ENCODE measurements at regions not wholly inside any gene's neighbourhood (a gene's known extent, or its start where the extent isn't known, plus 50 kb on each side); places are given as distances from the start of the nearest gene placed in this dataset.
A peak's percentile ranks its signal among the peaks of the same experiment; 100 is the strongest.

DNA sequence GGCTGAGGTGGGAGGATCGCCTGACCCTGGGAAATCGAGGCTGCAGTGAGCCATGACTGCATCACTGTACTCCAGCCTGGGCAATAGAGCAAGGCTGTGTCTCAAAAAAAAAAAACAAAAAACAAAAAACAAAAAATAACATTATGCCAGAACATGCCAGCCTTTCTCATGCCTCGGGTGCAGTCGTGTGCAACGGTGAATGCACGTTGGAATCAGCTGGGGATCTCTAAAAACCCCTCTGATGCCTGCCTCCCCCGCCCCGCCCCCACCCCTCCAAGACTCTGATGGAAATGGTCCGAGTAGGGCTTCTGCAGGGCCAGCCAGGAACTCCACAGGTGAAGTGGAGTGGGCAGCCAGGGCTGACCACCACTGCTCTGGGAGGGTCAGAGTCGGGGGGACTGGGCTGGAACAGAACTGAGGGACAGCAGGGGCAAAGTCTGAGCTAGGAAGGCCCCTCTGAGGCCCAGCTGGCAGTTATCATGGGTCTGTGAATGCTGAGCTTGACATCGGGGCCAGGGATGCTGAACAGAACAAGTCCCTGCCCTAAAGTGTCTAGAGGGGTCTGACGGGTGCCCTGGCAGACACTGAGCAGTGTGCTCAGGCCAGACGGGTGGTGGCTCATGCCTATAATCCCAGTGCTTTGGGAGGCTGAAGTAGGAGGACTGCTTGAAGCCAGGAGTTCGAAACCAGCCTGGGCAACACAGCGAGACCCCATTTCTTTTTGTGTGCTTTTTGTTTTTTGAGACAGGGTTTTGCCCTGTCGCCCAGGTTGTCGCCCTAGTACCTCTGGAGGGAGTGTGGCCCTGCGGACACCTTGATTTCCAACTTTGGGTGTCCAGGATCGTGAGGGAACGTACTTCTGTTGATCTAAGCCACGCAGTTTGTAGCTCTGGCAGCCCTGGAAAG lies 193.4 kb upstream of the GSE1 start:
- DNase-seq = no peak

DNA sequence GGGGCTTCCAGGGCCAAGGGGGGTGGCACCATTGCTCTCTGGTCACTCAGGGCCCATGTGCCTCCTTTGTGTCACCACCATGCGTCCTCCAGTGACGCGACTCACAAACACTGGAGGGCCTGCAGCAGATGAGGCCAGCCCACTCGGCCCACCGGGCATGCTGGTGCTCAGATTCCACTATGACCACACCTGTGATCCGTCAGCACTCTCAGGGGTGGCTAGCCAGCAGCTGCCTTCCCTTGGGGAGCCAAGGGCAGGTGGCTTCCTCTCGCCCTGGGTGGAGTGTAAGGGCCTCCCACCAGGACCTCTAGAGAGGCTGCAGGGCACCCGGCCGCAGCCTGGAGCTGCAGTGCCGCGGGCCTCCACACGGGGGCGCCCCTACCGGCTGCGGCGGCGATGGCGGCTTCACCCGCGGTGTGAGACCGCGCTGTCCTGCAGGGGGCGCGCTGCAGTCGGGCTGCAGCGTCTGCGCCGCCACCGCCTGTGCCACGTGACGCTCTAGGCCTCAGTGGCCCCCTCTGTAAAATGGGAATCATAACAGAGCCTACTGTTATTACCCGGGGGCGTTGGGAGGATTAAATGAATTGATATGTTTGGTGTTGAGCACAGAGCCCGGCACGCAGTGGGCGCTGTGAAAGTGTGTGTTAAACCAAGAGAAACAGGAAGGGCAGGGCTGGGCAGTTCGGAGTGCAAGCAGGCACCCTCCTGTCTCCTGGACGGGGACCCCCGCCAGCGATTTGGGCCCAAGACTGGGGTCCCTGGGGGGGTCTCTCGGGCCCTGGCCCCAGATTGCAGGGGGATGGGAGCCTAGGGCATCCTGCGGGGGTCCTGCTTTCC lies 192.4 kb upstream of the GSE1 start:
- DNase-seq = peak; percentile 60

DNA sequence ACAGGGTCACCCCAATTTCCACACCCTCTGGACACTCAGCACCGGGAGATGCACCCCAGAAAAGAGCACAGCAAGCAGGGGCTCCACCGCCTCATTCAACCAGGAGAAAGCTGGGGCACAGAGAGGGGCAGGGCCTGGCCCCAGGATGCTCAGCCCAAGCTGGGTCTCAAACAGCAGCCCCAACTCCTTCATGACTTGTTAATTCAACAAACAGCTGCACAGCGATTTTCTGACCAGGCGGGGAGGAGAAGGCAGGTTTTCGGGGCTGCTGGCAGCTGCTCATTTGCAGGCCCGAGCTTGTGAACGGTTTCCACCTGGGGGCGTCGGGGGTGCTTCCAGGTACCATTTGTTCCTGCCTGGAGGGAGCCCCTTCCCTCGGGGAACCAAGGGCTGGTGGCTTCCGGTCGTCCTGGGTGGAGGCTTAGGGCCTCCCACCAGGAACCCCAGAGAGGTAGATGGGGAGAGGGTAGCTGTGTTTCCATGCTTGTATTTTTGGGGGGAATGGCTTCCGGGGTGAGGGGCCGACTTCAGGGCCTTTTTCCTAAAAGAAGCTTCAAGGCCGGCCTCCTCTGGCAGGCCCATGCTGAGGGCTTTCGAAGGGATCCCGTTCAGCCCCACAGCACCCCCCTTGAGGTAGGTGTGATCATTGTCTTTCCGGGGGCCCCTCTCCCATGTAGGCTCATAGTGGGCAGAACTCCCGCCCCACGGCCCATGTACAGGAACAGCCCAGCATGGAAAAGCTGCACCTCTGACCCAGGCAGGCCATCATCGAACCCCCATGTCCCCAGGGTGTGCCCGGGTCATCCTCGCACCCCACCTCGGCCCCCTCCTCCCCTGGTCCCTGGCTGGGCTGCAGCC lies 191.6 kb upstream of the GSE1 start:
- no peak for DNase-seq

GRCh38 chr16:85422196-85422631 lies 190.9 kb upstream of the GSE1 start:
- DNase-seq = no peak

GRCh38 chr16:85422632-85423550 lies 190.2 kb upstream of the GSE1 start:
- no peak for DNase-seq

- DNase-seq = no peak
These were observed 189.5 kb upstream of the GSE1 start for GRCh38 chr16:85423631-85424030.

DNA sequence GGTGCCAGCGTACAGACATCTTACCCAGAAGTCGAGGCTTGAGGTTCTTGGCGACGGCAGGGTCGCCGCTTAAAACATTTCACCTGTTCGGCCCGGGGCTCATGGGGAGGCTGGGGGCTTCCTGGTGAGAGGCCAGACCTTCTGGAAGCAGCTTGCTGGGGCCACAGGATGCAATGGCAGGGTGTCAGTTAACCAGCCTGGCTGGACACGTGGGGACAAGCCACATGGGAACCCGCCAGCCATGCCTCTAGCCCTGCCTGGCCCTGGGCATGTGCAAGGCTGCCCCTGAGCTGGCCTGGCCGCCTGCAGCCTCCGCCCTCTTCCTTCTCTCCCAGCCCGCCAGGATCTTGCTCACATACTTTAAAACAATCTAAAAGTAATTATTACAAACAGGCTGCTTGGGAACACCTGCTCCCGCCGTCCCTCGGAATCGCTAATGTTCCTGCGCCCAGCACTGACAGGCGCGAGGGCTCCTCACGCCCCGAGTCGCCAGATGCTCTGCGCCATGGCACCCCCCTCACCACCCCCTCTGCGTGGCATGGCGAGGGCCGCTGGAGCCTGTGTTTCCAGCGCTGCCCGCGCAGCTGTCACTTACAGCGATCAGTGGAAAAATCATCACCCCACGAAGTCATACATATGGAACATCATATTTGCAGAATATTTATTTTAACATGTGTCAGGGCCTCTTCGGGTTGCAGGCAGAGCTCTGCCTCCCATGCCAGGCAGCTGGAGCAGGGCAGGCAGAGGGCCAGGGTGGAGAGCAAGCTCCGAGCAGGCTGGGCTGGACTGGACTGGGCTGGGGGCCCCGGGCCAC lies 188.7 kb upstream of the GSE1 start:
- no peak for DNase-seq

DNA sequence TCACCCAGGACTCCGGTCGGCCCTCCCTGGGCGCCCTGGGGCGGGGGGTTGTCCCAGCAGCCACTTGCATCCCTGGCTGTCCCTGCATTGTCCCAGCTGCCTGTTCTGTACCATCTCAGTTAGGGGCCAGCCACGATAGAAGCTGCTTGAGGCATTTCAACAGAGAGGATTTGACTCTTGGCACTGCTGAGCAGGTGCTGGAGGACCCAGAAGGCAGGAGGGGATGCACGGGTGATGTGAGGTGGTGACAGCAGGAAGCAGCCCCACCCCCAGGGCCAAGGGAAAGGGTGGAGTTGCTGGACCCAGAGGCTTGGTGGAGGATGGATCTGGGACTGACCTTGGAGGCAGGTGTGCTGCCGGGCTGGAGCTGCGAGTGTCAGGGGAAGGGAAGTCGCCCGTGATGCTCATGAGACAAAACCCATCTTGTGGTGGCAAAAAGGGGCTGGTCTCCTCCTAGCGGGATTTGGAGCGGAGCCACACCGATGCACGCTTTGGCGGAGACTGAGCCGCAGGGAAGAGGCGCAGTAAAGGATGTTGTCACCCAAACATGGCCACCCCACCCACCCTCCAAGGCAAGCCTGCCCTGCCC lies 188.0 kb upstream of the GSE1 start:
- DNase-seq = no peak

DNA sequence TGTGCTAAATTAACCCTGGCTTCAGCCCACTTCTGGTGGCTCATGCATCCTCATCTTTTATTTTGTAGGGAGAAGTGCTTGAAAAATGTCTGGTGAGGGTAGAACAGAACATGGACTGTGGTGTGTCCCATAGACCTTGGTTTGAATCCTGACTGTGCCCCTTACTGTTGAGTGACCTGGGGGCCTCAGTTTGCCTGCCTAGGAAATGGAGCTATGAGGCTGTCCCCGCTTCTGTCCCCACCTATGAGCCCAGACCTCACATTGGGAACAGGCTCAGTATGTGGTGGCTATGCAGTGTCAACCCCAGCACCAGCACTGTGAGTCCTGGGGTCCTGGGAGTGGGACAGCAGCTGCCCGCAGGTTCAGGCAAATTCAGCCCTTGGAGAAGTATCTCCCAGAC lies 186.3 kb upstream of the GSE1 start:
- no peak for DNase-seq

GRCh38 chr16:85428168-85428898 lies 184.8 kb upstream of the GSE1 start:
- peak; percentile 32 to 42 for DNase-seq

DNA sequence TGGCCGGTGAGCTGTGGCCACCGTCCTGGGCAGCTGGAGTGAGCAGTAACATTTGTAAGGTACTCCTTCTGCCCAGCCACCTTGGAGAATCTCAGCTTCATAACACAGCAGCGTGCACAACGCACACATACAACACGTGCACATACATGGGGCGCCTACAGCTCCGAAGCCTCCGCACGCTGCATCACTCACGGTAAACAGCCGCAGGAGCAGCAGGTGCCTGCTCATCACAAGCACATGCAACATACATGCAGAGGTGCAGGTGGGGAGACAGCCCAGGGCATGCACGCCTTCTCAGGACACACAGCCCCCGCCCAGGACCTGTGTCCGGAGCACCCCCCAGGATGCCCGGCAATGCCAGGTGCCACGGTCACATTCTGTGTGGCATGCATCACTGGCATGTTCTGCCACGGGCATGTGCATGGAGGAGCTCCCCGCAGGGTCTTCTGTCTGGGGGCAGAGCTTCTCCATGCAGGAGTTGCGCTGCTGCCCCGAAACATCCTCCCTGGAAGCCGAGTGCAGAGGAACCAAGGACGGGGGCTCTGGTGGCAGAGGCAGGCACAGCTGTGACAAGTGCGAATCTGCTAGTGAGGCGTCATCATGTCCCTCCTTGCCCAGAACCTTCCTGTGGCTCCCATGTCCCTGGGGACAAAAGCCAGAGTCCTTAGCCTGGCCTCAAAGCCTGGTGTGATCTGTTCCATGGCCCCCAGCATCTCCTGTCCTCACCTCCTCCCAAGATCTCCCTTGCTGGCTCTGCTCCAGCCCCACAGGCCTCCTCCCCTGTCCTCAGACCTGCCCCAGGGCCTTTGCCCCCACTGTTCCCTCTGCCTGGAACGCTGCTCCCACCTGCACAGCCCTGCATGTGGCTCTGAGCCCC lies 184.0 kb upstream of the GSE1 start:
- DNase-seq = no peak

DNA sequence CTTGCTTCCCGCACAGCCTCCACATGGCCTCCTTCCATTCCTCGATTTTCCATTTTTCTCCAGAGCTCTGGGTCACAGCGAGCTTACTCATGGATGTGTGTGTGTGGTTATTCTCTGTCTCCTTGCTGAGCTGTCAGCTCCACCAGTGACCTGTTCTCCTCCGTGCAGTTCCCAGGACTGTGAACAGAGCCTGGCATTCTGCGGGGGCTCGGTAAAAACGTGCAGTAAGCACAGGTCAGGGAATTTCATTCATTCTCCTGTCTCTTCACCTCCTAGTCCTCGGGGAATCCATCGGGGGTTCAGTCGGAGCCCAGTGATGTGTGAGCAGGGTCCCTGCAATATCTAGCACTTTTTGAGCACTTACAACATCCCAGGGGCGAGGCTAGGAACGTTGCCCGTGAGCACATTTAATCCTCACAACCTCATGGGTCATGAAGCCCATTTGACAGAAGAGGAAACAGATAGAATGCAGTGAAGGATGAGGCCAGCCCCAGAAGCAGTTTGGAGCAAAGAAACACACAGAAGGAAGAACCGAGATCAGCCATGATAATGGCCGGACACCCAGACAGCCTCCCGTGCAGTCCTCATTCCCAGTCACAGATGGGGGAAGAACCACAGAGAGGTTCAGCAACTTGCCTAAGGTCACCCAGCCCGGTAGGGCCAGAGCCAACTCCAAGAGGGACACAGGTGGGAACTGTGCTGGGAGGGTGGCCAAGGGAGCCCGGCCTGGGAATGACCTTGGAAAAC lies 183.2 kb upstream of the GSE1 start:
- no peak for DNase-seq

- DNase-seq = no peak
These were observed 182.3 kb upstream of the GSE1 start for GRCh38 chr16:85430523-85431421.

DNA sequence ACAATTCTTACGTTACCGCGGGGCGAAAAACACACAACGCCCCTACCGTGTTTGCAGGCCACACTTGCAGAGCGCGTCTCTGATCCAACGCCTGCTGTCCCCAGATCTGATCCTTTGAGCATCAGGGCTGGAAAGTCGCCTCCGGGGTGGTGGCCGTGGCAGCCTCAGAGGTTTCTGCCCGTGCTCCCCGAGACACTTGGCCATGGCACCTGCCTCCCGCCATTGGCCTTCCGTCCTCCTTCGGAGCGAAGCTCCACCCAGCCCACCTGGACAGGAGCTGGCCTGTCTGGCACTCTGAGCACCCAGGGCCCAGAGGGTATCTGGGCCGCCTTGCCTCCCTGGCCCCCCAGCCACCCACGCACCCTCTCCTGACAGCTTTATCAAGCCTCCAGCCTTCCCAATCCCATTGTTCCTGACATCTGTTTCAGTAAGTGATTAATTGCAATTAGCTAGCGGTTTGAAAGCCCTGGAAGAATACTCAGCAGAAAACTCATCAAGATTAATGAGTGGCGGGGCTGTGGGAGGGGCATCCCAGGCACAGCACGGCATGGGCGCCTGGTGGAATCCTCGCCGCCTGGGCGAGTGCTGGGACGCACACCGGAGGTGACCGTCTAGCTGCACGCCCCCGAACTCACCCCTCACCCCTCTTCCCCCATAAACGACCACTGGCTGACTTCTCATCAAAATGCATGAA lies 181.5 kb upstream of the GSE1 start:
- DNase-seq = no peak

DNA sequence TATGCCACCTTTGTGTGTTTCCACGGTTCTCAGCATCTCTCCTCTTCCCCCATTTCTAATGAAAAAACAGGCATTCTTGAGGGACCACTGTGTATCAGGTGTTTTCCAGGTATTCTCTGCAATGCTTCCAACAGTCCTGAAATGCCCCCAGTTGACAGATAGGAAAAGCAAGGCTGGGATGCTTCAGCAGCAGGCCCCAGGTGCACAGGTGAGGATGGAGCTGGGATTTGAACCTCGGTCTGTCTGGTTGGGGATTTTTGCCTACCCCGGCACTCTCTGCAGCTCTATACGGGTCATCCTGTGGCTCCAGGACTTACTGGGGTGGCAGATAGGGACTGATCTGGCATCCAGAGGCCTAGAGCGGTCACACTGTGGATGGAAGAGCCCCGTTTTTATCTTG lies 180.5 kb upstream of the GSE1 start:
- DNase-seq = no peak

DNA sequence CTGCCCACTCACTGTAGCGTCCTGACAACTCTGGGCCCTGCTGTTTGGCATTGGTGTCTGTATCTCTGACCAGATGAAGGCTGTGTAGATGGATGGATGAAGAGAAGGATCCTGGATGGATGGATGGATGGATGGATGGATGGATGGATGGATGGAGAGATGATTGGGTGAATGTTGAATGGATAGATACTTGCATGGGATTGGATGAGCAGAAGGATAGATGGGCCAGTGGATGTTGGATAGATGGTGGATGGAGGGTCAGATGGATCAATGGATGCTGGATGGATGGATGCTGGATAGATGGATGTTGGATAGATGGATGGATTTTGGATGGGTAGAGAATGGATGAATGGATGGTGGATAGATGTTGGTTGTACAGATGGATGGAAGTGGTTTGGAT lies 179.6 kb upstream of the GSE1 start:
- no peak for DNase-seq

Data from activated CD4-positive, alpha-beta T cell treated with anti-CD3 and anti-CD28 coated beads, Interleukin-2, amount 50 U/mL, for 4 hours (primary cell).